Psoas muscle (tissue), 7 donors: ENCODE measurements at regions not wholly inside any gene's neighbourhood (a gene's known extent, or its start where the extent isn't known, plus 50 kb on each side); places are given as distances from the start of the nearest gene placed in this dataset.

Experiments
- ATAC-seq, 4 donors: fragments of 200-7000 bp; cut with Tn5 transposase; one replicate each; pipeline ENCODE4 v1.9.1; 2020; ENCODE audit warnings: moderate library complexity in 3 of 4, mild to moderate bottlenecking in 2 of 4
- DNase-seq, 2 donors: peaks; one replicate each; pipeline ENCODE4 v3.0.0-alpha.2; 2020
- H3K27ac ChIP-seq: fragments of 200-600 bp; one replicate; pipeline ENCODE4 v1.8.0; 2022
- H3K27me3 ChIP-seq, 3 donors: fragments of 200-600 bp in 1 of 3; one replicate each; pipeline versions ENCODE4 v1.6.1 to v1.8.0; 2013 to 2022; ENCODE audit warnings: low read length in 2 of 3, mild to moderate bottlenecking in 2 of 3, moderate library complexity in 1 of 3; ENCODE audit not compliant: insufficient read depth in 3 of 3
- H3K36me3 ChIP-seq, 2 donors: fragments of 200-600 bp in 1 of 2; one replicate each; pipeline versions ENCODE4 v1.6.1 to v1.8.0; 2013 to 2022; ENCODE audit warnings: low read depth in 1 of 2, mild to moderate bottlenecking in 1 of 2, moderate library complexity in 1 of 2; ENCODE audit not compliant: insufficient read depth in 1 of 2
- H3K4me1 ChIP-seq: fragments of 200-600 bp; one replicate; pipeline ENCODE4 v1.8.0; 2022
- H3K4me3 ChIP-seq: fragments of 200-600 bp; one replicate; pipeline ENCODE4 v1.8.0; 2022; ENCODE audit warnings: mild to moderate bottlenecking
- H3K9me3 ChIP-seq: fragments of 200-600 bp; one replicate; pipeline ENCODE4 v1.8.0; 2022
- WGBS, 3 donors: extraction: QIAGEN DNeasy Blood & Tissue Kit; methylation state at CpG; one replicate each; pipeline versions ENCODE4 v1.1.6 to v1.1.7; 2013; 5-methylcytosine and 5-hydroxymethylcytosine counted together
- intact Hi-C, 2 donors: fragments of 100-400 bp; cut with DNase I; formaldehyde crosslinking; loops; one replicate each; pipeline versions ENCODE4 v1.11.0 to v1.14.2; 2022
- TF ChIP-seq, protein P1 (sequence below): fragments of 200-600 bp; IDR thresholded peaks from one replicate; pipeline ENCODE4 v1.8.0; 2022; ENCODE audit warnings: antibody characterized with exemption
- donor health status: healthy with polysubstance abuse.
- donor health status: DM: no; HTN: no; CAD: no; lungs with moderate emphysema.
- donor health status: Bipolar disorder and iron deficiency.
- donor health status: healthy.
- donor health status: DM: yes; HTN: yes; CAD: no.
- donor health status: DM: no; HTN: no; CAD: no.
- donor health status: DM: yes; HTN: yes; CAD: no.

DNA sequence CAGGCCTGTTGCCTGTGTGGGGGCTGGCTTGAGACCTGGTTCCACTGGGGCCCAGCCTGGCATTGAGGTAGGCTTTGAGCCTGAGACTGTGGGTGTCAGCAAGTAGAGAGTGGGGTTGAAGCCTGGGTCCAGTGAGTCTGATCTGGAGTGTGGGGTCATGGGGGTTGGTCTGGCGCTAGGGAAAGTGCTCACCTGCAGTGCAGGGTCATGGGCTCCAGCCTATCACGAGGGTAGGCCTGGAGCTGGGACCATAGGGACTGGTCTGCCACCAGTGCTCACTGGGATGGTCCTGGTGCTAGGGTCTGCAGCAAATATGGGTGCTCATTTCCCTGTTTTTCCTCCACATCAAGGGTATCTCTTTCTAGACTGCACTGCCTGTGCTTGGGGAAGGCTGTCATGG is 95.4 kb upstream of the KLF14 start:
- Histone ChIP-seq H3K27me3 (no peaks in the 10 kb centered on the region), H3K36me3 (no peaks in the 10 kb centered on the region)
- 80 to 87% (median 81%) methylated on average over 2 of the region's 2 CpGs for WGBS, 3 donors

DNA sequence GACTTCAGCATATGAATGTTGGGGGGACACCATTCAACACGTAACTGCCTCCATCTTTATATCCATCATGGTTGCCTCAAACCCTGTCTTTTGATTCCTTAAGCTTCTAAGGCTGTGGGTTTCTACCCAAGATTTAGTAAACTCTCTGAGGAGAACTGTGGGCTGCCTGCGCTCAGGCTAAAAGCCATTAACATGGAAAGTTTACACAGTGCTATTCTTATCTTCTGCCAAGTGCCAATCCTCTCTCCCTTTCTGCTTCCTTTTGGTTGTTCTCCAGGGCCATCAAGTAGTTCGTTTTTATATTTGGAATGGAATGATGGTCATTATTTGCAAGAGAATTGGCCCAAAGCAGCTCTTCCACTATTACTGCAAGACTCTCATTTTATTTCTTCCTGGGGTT is 97.3 kb upstream of the KLF14 start:
- Histone ChIP-seq H3K9me3 (peaks cover 12% of the 10 kb centered on the region), H3K27me3 (no peaks in the 10 kb centered on the region), H3K36me3 (no peaks in the 10 kb centered on the region), H3K27ac (no peak overlapping the region), H3K4me3 (no peak overlapping the region), H3K4me1 (no peaks in the 10 kb centered on the region)
- intact Hi-C loops = loop anchor here (5.0 to 10.0 kb wide), 2 partner anchors 757 to 759 kb away; partner anchors contain the start of gene KLHDC10 (in 2 of the 2)
- DNase-seq (no peak), ATAC-seq (no peak)
- TF ChIP-seq, protein P1, sequence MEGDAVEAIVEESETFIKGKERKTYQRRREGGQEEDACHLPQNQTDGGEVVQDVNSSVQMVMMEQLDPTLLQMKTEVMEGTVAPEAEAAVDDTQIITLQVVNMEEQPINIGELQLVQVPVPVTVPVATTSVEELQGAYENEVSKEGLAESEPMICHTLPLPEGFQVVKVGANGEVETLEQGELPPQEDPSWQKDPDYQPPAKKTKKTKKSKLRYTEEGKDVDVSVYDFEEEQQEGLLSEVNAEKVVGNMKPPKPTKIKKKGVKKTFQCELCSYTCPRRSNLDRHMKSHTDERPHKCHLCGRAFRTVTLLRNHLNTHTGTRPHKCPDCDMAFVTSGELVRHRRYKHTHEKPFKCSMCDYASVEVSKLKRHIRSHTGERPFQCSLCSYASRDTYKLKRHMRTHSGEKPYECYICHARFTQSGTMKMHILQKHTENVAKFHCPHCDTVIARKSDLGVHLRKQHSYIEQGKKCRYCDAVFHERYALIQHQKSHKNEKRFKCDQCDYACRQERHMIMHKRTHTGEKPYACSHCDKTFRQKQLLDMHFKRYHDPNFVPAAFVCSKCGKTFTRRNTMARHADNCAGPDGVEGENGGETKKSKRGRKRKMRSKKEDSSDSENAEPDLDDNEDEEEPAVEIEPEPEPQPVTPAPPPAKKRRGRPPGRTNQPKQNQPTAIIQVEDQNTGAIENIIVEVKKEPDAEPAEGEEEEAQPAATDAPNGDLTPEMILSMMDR = no peak
- 55 to 58% (median 57%) methylated on average over 3 of the region's 3 CpGs for WGBS, 3 donors

More for the DNA sequence above, 95.4 kb upstream of the KLF14 start:
- intact Hi-C loops = no loop called here
- no peak for ATAC-seq
- H3K4me3 ChIP-seq = no peak overlapping the region
- H3K9me3 ChIP-seq = peaks cover 23% of the 10 kb centered on the region
- DNase-seq = no peak
- no peaks in the 10 kb centered on the region for H3K4me1 ChIP-seq
- TF ChIP-seq, protein P1 = no peak
- H3K27ac ChIP-seq = no peak overlapping the region

GRCh38 chr7:130831817-130832481 is 97.9 kb upstream of the KLF14 start:
- no peaks in the 10 kb centered on the region for H3K27me3 ChIP-seq
- H3K4me3 ChIP-seq = no peak overlapping the region
- peaks cover 5% of the 10 kb centered on the region for H3K9me3 ChIP-seq
- TF ChIP-seq, protein P1 = peak; percentile 81
- no peak overlapping the region for H3K27ac ChIP-seq
- H3K36me3 ChIP-seq = no peaks in the 10 kb centered on the region
- H3K4me1 ChIP-seq = no peaks in the 10 kb centered on the region
- 29 to 44% (median 37%) methylated on average over 6 of the region's 6 CpGs for WGBS, 3 donors
- no peak for DNase-seq
- intact Hi-C loops = loop anchor here (5.0 to 10.0 kb wide), 2 partner anchors 757 to 760 kb away; partner anchors contain the start of gene KLHDC10 (in 2 of the 2)
- ATAC-seq = peak in 2 of 4 donors; percentile 74 to 83

DNA sequence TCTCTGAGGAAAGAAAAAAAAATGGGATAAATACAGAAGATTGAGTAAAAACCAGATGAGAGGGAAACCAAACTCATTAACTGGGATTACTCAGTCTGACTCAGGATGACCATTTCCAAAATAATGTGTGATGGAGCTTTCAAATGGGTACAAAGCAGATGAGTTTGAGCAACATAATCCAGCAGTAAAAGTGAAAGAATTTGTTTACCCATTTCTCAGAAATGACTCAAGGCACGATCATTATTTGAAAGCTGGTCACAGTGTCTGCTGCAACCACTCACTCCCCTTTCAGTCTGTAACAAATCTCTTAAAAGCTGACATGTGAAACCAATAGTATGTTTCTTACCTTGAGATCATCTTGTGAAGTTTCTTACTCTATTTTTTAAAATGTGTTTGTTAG is 104.7 kb upstream of the KLF14 start:
- no peak for DNase-seq
- intact Hi-C loops = loop anchor here in 1 of 2 donors (10.0 kb wide), 1 partner anchor 764 kb away; the partner anchor contains the start of gene KLHDC10
- peak in 1 of 4 donors; percentile 28 for ATAC-seq
- 61 to 88% (median 66%) methylated on average over 1 of the region's 1 CpG for WGBS, 3 donors
- no peaks in the 10 kb centered on the region for H3K36me3 ChIP-seq
- H3K4me1 ChIP-seq = no peaks in the 10 kb centered on the region
- TF ChIP-seq, protein P1 = no peak
- no peaks in the 10 kb centered on the region for H3K9me3 ChIP-seq
- H3K4me3 ChIP-seq = no peak overlapping the region
- no peak overlapping the region for H3K27ac ChIP-seq
- H3K27me3 ChIP-seq = no peaks in the 10 kb centered on the region

- intact Hi-C loops = no loop called here
- ATAC-seq = no peak
- Histone ChIP-seq H3K4me3 (no peak overlapping the region), H3K27me3 (no peaks in the 10 kb centered on the region), H3K27ac (no peak overlapping the region), H3K4me1 (no peaks in the 10 kb centered on the region), H3K9me3 (no peaks in the 10 kb centered on the region), H3K36me3 (no peaks in the 10 kb centered on the region)
- DNase-seq = no peak
- WGBS, 3 donors = 74 to 100% (median 88%) methylated on average over 2 of the region's 2 CpGs
- TF ChIP-seq, protein P1 = no peak
These were observed 106.6 kb upstream of the KLF14 start for GRCh38 chr7:130840599-130840998.
